GM12892 (cell line): ENCODE measurements at regions not wholly inside any gene's neighbourhood (a gene's known extent, or its start where the extent isn't known, plus 50 kb on each side); places are given as distances from the start of the nearest gene placed in this dataset.

Experiments
- POLR2A ChIP-seq: IDR thresholded peaks from 2 replicates; pipeline ENCODE4 v1.6.1; 2011; ENCODE audit warnings: low read depth, low read length, control low read depth
- POLR2AphosphoS5 ChIP-seq: IDR thresholded peaks from 2 replicates; pipeline ENCODE4 v1.6.1; 2011; ENCODE audit warnings: low read depth, low read length, control low read depth
- TAF1 ChIP-seq: IDR thresholded peaks from 2 replicates; pipeline ENCODE4 v1.6.1; 2011; ENCODE audit warnings: low read depth, mild to moderate bottlenecking, control low read depth, low read length, borderline replicate concordance

DNA sequence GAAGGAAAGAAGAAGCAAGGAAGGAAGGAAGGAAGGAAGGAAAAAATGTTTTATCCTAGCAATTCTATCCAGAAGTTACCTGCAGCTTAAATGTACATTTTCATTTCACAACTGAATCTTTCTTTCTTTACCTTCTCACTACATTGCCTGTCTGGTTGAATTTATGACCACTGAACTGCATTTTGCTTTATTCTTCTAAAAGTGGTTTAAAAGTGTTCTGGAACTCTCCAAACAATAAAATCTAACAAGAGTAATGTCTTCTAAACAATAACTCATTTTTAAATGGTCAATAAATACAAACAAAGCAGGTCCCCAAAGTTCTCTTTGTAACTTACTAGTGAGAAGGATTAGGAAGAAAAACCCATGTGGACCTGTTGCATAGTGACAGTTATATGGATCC, 587.5 kb upstream of the NEGR1 start:
- TF ChIP-seq POLR2A (no peak), POLR2AphosphoS5 (no peak), TAF1 (no peak)
